Heart left ventricle (tissue), 16 donors: ENCODE measurements at regions not wholly inside any gene's neighbourhood (a gene's known extent, or its start where the extent isn't known, plus 50 kb on each side); places are given as distances from the start of the nearest gene placed in this dataset.

Experiments used
- ATAC-seq, 4 donors: fragments of 200-7000 bp; cut with Tn5 transposase; one replicate each; pipeline ENCODE4 v1.9.1; 2020 to 2022; ENCODE audit warnings: moderate library complexity in 4 of 4, mild to moderate bottlenecking in 3 of 4, moderate number of reproducible peaks in 1 of 4
- DNase-seq, 5 donors: peaks; one replicate each; pipeline ENCODE4 v3.0.0-alpha.2; 2020
- H3K27ac ChIP-seq, 12 donors: fragments of 200-600 bp; sonication (generic) in 4 of 12; one replicate each; pipeline versions ENCODE4 v1.5.0 to v1.8.0; 2016 to 2022; ENCODE audit warnings: mild to moderate bottlenecking in 2 of 12
- H3K27me3 ChIP-seq, 9 donors: fragments of 200-600 bp; sonication (generic) in 2 of 9; one replicate each; pipeline versions ENCODE4 v1.5.1 to v1.8.0; 2016 to 2022; ENCODE audit warnings: mild to moderate bottlenecking in 3 of 9
- H3K36me3 ChIP-seq, 9 donors: fragments of 200-600 bp; sonication (generic) in 2 of 9; one replicate each; pipeline versions ENCODE4 v1.5.0 to v1.8.0; 2018 to 2022; ENCODE audit warnings: mild to moderate bottlenecking in 2 of 9
- H3K4me1 ChIP-seq, 12 donors: fragments of 200-600 bp; sonication (generic) in 4 of 12; one replicate each; pipeline versions ENCODE4 v1.5.0 to v1.8.0; 2016 to 2022; ENCODE audit warnings: mild to moderate bottlenecking in 3 of 12
- H3K4me3 ChIP-seq, 12 donors: fragments of 200-600 bp; sonication (generic) in 4 of 12; one replicate each; pipeline versions ENCODE4 v1.5.0 to v1.8.0; 2017 to 2022; ENCODE audit warnings: mild to moderate bottlenecking in 9 of 12, moderate library complexity in 4 of 12
- H3K9me3 ChIP-seq, 12 donors: fragments of 200-600 bp; sonication (generic) in 4 of 12; one replicate each; pipeline versions ENCODE4 v1.5.0 to v1.8.0; 2016 to 2022; ENCODE audit warnings: mild to moderate bottlenecking in 1 of 12
- POLR2A ChIP-seq, 2 donors: fragments of 450-650 bp; IDR thresholded peaks; one replicate each; pipeline ENCODE4 v1.6.1; 2017; ENCODE audit warnings: antibody characterized with exemption in 2 of 2, mild to moderate bottlenecking in 2 of 2, moderate library complexity in 2 of 2
- WGBS, 4 donors: extraction: QIAGEN DNeasy Blood & Tissue Kit in 2 of 4; methylation state at CpG; one replicate each; pipeline versions ENCODE4 v1.1.5 to v1.1.7; 2013 to 2018; 5-methylcytosine and 5-hydroxymethylcytosine counted together
- intact Hi-C, 10 donors: fragments of 100-400 bp; cut with DNase I; formaldehyde crosslinking; loops; one replicate each; pipeline versions ENCODE4 v1.11.1 to v1.14.2; 2022
- TF ChIP-seq, protein P1 (sequence below), 12 donors: fragments of 200-600 bp; sonication (generic) in 4 of 12; IDR thresholded peaks; one replicate each; pipeline versions ENCODE4 v1.5.0 to v1.8.0; 2018 to 2022; ENCODE audit warnings: antibody characterized with exemption in 12 of 12, mild to moderate bottlenecking in 5 of 12
- donor health status: ischemic (EF 13 %, LVEDD 7.1; RV severe dilation, severe dysfunction).
- donor health status: healthy with polysubstance abuse.
- donor health status: DM: no; HTN: yes; CAD: no.
- donor health status: DM: no; HTN: no; CAD: no.
- donor health status: ischemic (EF 25% LVEDD 6.9; RV normal size, moderate dysfunction).
- donor health status: ischemic (EF 25% LVEDD 5.7; RV mildly dilated, moderate dysfunction).
- donor health status: healthy.
- donor health status: DM: yes; HTN: yes; CAD: no.
- donor health status: ischemic (EF 35%, LVEDD 5.7; RV mildly dilated, moderate dysfunction).
- donor health status: nonischemic (EF 11% LVEDD 7.7; RV severe dilation, severe dysfunction).
- donor health status: DM: yes; HTN: yes; CAD: no.
- donor health status: PGD.
- donor health status: ischemic (EF 29% LVEDD 5.4; RV normal size, mild dysfunction).
- donor health status: nonischemic (EF 23%, LVEDD 6.1; RV moderate dilation, normal function).

DNA sequence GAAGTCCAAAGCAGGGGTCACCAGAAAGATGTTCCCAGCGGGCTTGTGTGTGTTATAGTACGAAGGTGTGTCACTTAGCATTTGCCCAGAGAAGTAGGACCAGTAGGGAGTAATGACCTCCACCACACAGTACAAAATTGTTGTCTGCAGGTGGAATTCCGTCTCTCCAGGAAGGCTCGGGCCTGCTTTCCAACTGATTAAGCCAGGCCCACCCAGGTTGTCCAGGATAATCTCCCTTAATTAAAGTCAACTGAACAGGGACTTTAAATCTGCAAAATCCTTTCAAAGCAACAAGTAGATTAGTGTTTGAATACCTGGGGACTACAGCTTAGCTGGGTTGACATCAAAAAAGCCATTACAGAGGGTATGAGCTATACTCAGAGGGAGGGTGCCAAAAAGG is 131.3 kb downstream of the BACH1 start:
- no peak overlapping the region for H3K4me3 ChIP-seq
- no peaks in the 10 kb centered on the region for H3K4me1 ChIP-seq
- no peak overlapping the region for H3K27ac ChIP-seq
- WGBS, 4 donors = 95 to 98% (median 97%) methylated on average over 4 of the region's 4 CpGs
- intact Hi-C loops = no loop called here
- no peak for ATAC-seq
- TF ChIP-seq, protein P1, sequence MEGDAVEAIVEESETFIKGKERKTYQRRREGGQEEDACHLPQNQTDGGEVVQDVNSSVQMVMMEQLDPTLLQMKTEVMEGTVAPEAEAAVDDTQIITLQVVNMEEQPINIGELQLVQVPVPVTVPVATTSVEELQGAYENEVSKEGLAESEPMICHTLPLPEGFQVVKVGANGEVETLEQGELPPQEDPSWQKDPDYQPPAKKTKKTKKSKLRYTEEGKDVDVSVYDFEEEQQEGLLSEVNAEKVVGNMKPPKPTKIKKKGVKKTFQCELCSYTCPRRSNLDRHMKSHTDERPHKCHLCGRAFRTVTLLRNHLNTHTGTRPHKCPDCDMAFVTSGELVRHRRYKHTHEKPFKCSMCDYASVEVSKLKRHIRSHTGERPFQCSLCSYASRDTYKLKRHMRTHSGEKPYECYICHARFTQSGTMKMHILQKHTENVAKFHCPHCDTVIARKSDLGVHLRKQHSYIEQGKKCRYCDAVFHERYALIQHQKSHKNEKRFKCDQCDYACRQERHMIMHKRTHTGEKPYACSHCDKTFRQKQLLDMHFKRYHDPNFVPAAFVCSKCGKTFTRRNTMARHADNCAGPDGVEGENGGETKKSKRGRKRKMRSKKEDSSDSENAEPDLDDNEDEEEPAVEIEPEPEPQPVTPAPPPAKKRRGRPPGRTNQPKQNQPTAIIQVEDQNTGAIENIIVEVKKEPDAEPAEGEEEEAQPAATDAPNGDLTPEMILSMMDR (IDR thresholded peaks at IDR 0.05) = no peak
- no peak for TF ChIP-seq POLR2A (IDR thresholded peaks at IDR 0.05)
- H3K27me3 ChIP-seq = no peaks in the 10 kb centered on the region
- no peaks in the 10 kb centered on the region for H3K9me3 ChIP-seq
- no peak for DNase-seq
- H3K36me3 ChIP-seq = no peaks in the 10 kb centered on the region

DNA sequence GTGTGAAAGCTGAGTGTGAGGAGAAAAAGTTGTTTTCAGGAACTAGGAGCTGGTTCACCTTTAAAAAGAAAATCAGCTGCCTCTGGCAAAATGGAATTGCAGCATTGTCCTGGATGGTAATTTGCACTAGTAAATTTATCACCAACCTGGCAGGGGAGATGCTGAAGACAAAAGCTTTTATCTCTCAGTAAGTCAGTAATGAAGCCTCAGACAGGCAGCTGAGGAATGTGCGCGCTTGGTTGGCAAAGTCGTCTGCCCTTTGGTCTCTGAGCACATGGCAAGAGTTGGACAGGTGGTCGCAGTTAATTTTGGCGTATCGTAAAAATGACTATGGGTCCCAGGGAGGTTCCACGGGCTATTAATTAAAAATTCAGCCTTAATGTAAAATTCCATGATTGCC is 131.9 kb downstream of the BACH1 start:
- Histone ChIP-seq H3K4me1 (peaks cover 0 to 2% (median 0%) of the 10 kb centered on the region in 12 donors), H3K27ac (no peak overlapping the region), H3K4me3 (no peak overlapping the region), H3K9me3 (no peaks in the 10 kb centered on the region), H3K27me3 (no peaks in the 10 kb centered on the region), H3K36me3 (no peaks in the 10 kb centered on the region)
- intact Hi-C loops = no loop called here
- 90 to 92% (median 92%) methylated on average over 7 of the region's 7 CpGs for WGBS, 4 donors
- TF ChIP-seq, protein P1 (IDR thresholded peaks at IDR 0.05) = no peak
- TF ChIP-seq POLR2A (IDR thresholded peaks at IDR 0.05) = no peak
- DNase-seq (no peak), ATAC-seq (no peak)

DNA sequence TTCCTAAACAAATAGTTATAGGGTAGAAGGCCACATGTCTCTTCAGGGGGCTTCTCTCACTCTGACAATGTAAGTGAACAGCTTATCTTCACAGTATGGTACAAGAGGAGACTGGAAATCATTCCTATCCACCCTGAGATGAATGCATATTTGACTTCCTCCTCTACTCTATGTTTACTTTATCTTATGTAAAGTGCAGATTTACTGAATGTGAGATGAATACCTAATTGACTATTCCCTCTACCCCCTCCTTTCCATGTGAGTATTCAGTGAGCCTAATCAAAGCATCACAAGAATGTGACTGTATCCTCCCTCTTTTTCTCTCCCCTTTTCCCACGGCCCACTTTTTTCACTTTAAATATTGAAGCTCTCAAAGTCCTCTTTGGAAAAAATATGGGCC is 132.5 kb downstream of the BACH1 start:
- Histone ChIP-seq H3K9me3 (no peaks in the 10 kb centered on the region), H3K27me3 (no peaks in the 10 kb centered on the region), H3K4me3 (no peak overlapping the region), H3K27ac (no peak overlapping the region), H3K4me1 (peaks cover 0 to 8% (median 4%) of the 10 kb centered on the region in 12 donors), H3K36me3 (no peaks in the 10 kb centered on the region)
- ATAC-seq = no peak
- no peak for DNase-seq
- intact Hi-C loops = no loop called here
- TF ChIP-seq POLR2A (IDR thresholded peaks at IDR 0.05) = no peak
- TF ChIP-seq, protein P1 (IDR thresholded peaks at IDR 0.05) = no peak
- 66 to 84% (median 72%) methylated on average over 1 of the region's 1 CpG for WGBS, 4 donors

DNA sequence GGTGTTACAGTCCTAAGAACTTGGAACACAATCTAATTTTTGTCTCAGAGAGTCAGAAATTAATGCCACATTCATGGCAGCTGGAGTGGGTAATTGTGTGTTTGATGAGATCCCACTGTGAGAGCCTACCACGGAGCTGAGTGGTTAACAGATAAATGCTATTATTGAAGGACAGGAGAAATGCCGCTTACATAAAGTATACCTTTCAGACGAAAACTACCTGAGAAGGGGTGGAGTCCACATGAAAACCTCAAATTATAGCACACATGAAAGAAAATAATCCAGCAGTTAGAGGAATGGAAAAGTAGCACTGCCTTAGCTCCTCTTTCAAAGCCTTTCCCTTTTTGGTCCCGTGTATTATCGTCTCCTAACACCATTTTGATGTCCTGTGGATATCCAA is 133.0 kb downstream of the BACH1 start:
- no peak overlapping the region for H3K4me3 ChIP-seq
- WGBS, 4 donors = 89 to 97% (median 94%) methylated on average over 5 of the region's 5 CpGs
- intact Hi-C loops = no loop called here
- H3K36me3 ChIP-seq = no peaks in the 10 kb centered on the region
- DNase-seq (no peak), ATAC-seq (no peak)
- H3K9me3 ChIP-seq = no peaks in the 10 kb centered on the region
- H3K27me3 ChIP-seq = no peaks in the 10 kb centered on the region
- H3K27ac ChIP-seq = no peak overlapping the region
- no peak for TF ChIP-seq POLR2A (IDR thresholded peaks at IDR 0.05)
- TF ChIP-seq, protein P1 (IDR thresholded peaks at IDR 0.05) = no peak
- peaks cover 0 to 12% (median 4%) of the 10 kb centered on the region in 12 donors for H3K4me1 ChIP-seq
